SK-N-MC (cell line): ENCODE measurements at regions not wholly inside any gene's neighbourhood (a gene's known extent, or its start where the extent isn't known, plus 50 kb on each side); places are given as distances from the start of the nearest gene placed in this dataset.
"Not testable (repeated sequence)": the region's sequence is repeated elsewhere in the genome, so short reads cannot be mapped to it uniquely, and the experiment has no call there.

Experiments
- DNase-seq: peaks from one replicate; pipeline ENCODE4 v3.0.0-alpha.2; 2011; ENCODE audit warnings: low read depth, low spot score
- H3K27ac ChIP-seq: fragments of 200-600 bp; sonication (generic); 2 replicates; pipeline ENCODE4 v1.5.1; 2016; ENCODE audit warnings: mixed run types
- H3K36me3 ChIP-seq: fragments of 200-600 bp; sonication (generic); 2 replicates; pipeline ENCODE4 v1.6.1; 2017; ENCODE audit warnings: antibody characterized with exemption, low read length, mixed read lengths; ENCODE audit not compliant: insufficient read depth
- H3K4me3 ChIP-seq: fragments of 200-600 bp; sonication (generic); 2 replicates; pipeline ENCODE4 v1.5.1; 2016
- H3K9ac ChIP-seq: fragments of 200-600 bp; sonication (generic); 2 replicates; pipeline ENCODE4 v1.8.0; 2017; ENCODE audit warnings: mixed run types, mixed read lengths; ENCODE audit not compliant: insufficient read length
- H3K9me3 ChIP-seq: fragments of 200-600 bp; sonication (generic); 2 replicates; pipeline ENCODE4 v1.6.1; 2017; ENCODE audit warnings: low read depth, mild to moderate bottlenecking, antibody characterized with exemption, low read length, moderate library complexity, mixed read lengths
- EZH2 ChIP-seq: fragments of 200-600 bp; sonication (generic); IDR thresholded peaks from one replicate; pipeline ENCODE4 v1.6.1; 2017; ENCODE audit warnings: antibody characterized with exemption
- FOXP2 ChIP-seq: optimal IDR thresholded peaks from 2 replicates; pipeline ENCODE3; 2011; ENCODE audit warnings: mild to moderate bottlenecking, moderate library complexity; ENCODE audit not compliant: insufficient read depth; ENCODE audit errors: extremely low read length, control extremely low read depth
- POLR2AphosphoS5 ChIP-seq: IDR thresholded peaks from 2 replicates; pipeline ENCODE4 v1.6.1; 2012; ENCODE audit warnings: mild to moderate bottlenecking, low read depth, low read length, borderline replicate concordance

- Histone ChIP-seq H3K9me3 (no peaks in the 10 kb centered on the region), H3K9ac (no peak overlapping the region), H3K36me3 (no peaks in the 10 kb centered on the region), H3K27ac (no peak overlapping the region), H3K4me3 (no peak overlapping the region)
- TF ChIP-seq POLR2AphosphoS5 (no peak), FOXP2 (no peak), EZH2 (no peak)
- DNase-seq: no peak
Observed at GRCh38 chr6:133796235-133796634, 92.7 kb upstream of the TCF21 start.

DNA sequence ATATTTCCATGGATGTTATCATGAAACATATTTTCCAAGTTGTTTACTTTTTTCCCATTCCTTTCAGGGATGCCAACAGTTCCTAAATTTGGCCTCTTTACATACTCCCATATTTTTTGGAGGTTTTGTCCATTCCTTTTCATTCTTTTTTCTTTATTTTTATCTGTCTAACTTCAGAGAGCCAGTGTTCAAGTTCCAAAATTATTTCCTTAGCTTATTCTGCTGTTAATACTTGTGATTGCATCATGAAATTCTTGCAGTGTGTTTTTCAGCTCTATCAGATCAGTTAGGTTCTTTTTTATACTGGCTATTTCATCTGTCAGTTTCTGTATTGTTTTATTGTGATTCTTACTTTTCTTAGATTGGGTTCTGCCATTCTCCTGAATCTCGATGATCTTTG lies 89.9 kb upstream of the TCF21 start:
- no peak for DNase-seq
- no peaks in the 10 kb centered on the region for H3K36me3 ChIP-seq
- TF ChIP-seq POLR2AphosphoS5 (no peak), EZH2 (no peak), FOXP2 (no peak)
- no peak overlapping the region for H3K27ac ChIP-seq
- H3K9me3 ChIP-seq: no peaks in the 10 kb centered on the region
- no peak overlapping the region for H3K9ac ChIP-seq
- no peak overlapping the region for H3K4me3 ChIP-seq

- H3K4me3 ChIP-seq: no peak overlapping the region
- no peaks in the 10 kb centered on the region for H3K9me3 ChIP-seq
- TF ChIP-seq POLR2AphosphoS5: no peak
- no peak for TF ChIP-seq EZH2
- no peak for TF ChIP-seq FOXP2
- no peak for DNase-seq
- H3K9ac ChIP-seq: no peak overlapping the region
- H3K27ac ChIP-seq: no peak overlapping the region
- no peaks in the 10 kb centered on the region for H3K36me3 ChIP-seq
Observed at GRCh38 chr6:133802861-133803260, 86.1 kb upstream of the TCF21 start.

- no peak overlapping the region for H3K9ac ChIP-seq
- H3K36me3 ChIP-seq: no peaks in the 10 kb centered on the region
- no peak for DNase-seq
Observed at GRCh38 chr6:133804265-133804664, 84.6 kb upstream of the TCF21 start.

GRCh38 chr6:133805876-133806275 lies 83.0 kb upstream of the TCF21 start:
- Histone ChIP-seq H3K9me3 (no peaks in the 10 kb centered on the region), H3K36me3 (no peaks in the 10 kb centered on the region), H3K4me3 (no peak overlapping the region), H3K27ac (no peak overlapping the region), H3K9ac (no peak overlapping the region)
- TF ChIP-seq EZH2 (no peak), POLR2AphosphoS5 (no peak), FOXP2 (no peak)
- no peak for DNase-seq

More at GRCh38 chr6:133804265-133804664, 84.6 kb upstream of the TCF21 start:
- no peak for TF ChIP-seq EZH2
- no peak for TF ChIP-seq POLR2AphosphoS5
- TF ChIP-seq FOXP2: no peak
- H3K9me3 ChIP-seq: no peaks in the 10 kb centered on the region
- H3K4me3 ChIP-seq: no peak overlapping the region
- no peak overlapping the region for H3K27ac ChIP-seq

DNA sequence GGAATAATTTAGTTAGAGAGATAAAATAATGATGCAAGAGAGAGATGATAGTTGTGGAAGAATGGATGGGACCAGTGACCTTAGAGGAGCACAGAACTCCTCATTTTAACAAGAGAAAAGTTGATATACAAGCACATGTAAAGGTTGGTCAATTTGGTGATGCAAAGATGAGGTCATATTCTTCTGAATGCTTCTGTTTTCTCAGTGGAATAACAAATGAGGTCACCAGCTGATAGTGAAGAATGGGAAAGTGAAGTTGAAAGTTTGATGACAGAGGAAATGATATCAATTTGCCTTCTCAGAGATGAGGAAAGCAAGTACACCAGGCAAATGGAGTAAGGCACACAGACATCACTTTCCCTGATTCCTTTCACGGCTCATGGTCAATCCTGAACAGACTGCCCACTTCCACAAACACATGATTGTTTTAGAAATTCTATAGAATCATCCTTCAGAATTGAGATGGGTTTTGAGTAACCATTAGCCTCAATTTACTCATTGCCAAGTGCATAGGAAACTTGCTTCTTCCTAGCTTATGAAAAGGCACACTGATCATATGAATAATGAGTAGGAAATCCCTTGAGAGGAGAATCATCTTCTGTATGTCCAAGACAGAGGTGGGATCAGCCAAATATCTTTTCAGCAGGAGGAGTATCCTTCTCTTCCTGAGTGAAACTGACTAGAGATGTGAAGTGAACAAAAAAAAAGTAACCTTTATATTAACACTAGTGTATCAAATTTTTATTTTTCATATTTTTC lies 82.4 kb upstream of the TCF21 start:
- no peak overlapping the region for H3K4me3 ChIP-seq
- H3K27ac ChIP-seq: no peak overlapping the region
- TF ChIP-seq POLR2AphosphoS5 (no peak), FOXP2 (no peak)
- no peak for DNase-seq
- no peak overlapping the region for H3K9ac ChIP-seq
- no peaks in the 10 kb centered on the region for H3K9me3 ChIP-seq
- no peaks in the 10 kb centered on the region for H3K36me3 ChIP-seq

- Histone ChIP-seq H3K9ac (no peak overlapping the region), H3K4me3 (no peak overlapping the region), H3K36me3 (no peaks in the 10 kb centered on the region), H3K9me3 (no peaks in the 10 kb centered on the region), H3K27ac (no peak overlapping the region)
- DNase-seq: no peak
- TF ChIP-seq POLR2AphosphoS5: no peak
- TF ChIP-seq EZH2: no peak
- TF ChIP-seq FOXP2: no peak
Observed at GRCh38 chr6:133807501-133807900, 81.4 kb upstream of the TCF21 start.

- Histone ChIP-seq H3K36me3 (no peaks in the 10 kb centered on the region), H3K9me3 (no peaks in the 10 kb centered on the region), H3K9ac (no peak overlapping the region), H3K4me3 (no peak overlapping the region), H3K27ac (no peak overlapping the region)
- TF ChIP-seq EZH2 (no peak), FOXP2 (no peak), POLR2AphosphoS5 (no peak)
- no peak for DNase-seq
Observed at GRCh38 chr6:133809406-133809805, 79.5 kb upstream of the TCF21 start.

DNA sequence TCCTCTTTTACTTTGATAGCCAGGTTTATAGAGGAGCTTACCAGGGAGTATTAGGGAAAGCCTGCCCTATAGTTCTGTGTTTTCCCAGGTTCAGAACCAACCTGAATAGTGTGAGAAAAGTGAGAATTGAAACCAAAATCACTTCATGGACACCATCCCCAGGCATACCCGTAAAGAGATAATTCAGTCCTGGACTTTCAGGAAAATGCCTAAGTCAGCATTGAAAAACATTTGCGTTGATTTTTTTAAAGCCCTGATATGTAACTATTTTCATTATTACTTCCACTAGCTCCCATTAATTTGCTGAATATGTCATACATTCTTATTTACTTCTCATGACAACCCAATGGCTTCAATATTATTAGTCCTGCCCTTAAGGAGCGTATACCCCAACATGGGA lies 77.4 kb upstream of the TCF21 start:
- H3K27ac ChIP-seq: no peak overlapping the region
- no peak for DNase-seq
- no peak for TF ChIP-seq FOXP2
- no peak for TF ChIP-seq EZH2
- no peak for TF ChIP-seq POLR2AphosphoS5
- no peak overlapping the region for H3K9ac ChIP-seq
- no peaks in the 10 kb centered on the region for H3K9me3 ChIP-seq
- no peaks in the 10 kb centered on the region for H3K36me3 ChIP-seq
- no peak overlapping the region for H3K4me3 ChIP-seq

DNA sequence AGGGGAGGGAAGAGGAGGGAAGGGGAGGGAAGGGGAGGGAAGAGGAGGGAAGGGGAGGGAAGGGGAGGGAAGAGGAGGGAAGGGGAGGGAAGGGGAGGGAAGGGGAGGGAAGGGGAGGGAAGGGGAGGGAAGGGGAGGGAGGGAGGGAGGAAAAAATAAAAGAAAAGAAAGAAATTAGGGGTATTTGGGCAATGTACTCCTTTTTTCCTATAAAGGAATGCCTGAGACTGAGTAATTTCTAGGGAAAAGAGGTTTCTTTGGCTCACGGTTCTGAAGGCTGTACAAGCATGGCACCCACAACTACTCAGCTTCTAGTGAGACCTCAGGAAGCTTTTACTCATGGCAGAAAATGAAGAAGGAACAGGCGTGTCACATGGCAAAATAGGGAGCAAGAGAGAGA lies 76.5 kb upstream of the TCF21 start:
- DNase-seq, H3K27ac ChIP-seq, H3K9ac ChIP-seq, H3K9me3 ChIP-seq, H3K36me3 ChIP-seq, H3K4me3 ChIP-seq: not testable (repeated sequence)
